ENCODE measurements at regions not wholly inside any gene's neighbourhood (a gene's known extent, or its start where the extent isn't known, plus 50 kb on each side); places are given as distances from the start of the nearest gene placed in this dataset.
"Not testable (repeated sequence)": the region's sequence is repeated elsewhere in the genome, so short reads cannot be mapped to it uniquely, and the experiment has no call there.

GRCh38 chr6:114886670-114887436 lies 544.0 kb upstream of the HS3ST5 start:
- DNase-seq (ENCODE audit: low read depth) = no peak
- TF ChIP-seq CTCF (conservative IDR thresholded peaks at IDR 0.05; ENCODE audit: low read length) = no peak

GRCh38 chr6:114879693-114880092 lies 536.9 kb upstream of the HS3ST5 start:
- DNase-seq (ENCODE audit: low read depth) = no peak
- H3K4me3 ChIP-seq (ENCODE audit: low read length) = no peak overlapping the region
- no peak for TF ChIP-seq CTCF (conservative IDR thresholded peaks at IDR 0.05; ENCODE audit: low read length)

More at GRCh38 chr6:114886670-114887436, 544.0 kb upstream of the HS3ST5 start:
- H3K4me3 ChIP-seq (ENCODE audit: low read length) = no peak overlapping the region

- no peak overlapping the region for H3K4me3 ChIP-seq (ENCODE audit: low read length)
- TF ChIP-seq CTCF (conservative IDR thresholded peaks at IDR 0.05; ENCODE audit: low read length) = no peak
- DNase-seq (ENCODE audit: low read depth) = no peak
Measured at GRCh38 chr6:114878091-114878490, 535.3 kb upstream of the HS3ST5 start.

- no peak overlapping the region for H3K4me3 ChIP-seq (ENCODE audit: low read length)
- TF ChIP-seq CTCF (conservative IDR thresholded peaks at IDR 0.05; ENCODE audit: low read length) = no peak
- DNase-seq (ENCODE audit: low read depth) = no peak
Measured at GRCh38 chr6:114874410-114874809, 531.6 kb upstream of the HS3ST5 start.

- H3K4me3 ChIP-seq (ENCODE audit: low read length); DNase-seq (ENCODE audit: low read depth): not testable (repeated sequence)
Measured at GRCh38 chr6:114865506-114865905, 522.7 kb upstream of the HS3ST5 start.

GRCh38 chr6:114863610-114864009 lies 520.8 kb upstream of the HS3ST5 start:
- DNase-seq (ENCODE audit: low read depth) = no peak
- TF ChIP-seq CTCF (conservative IDR thresholded peaks at IDR 0.05; ENCODE audit: low read length) = no peak
- H3K4me3 ChIP-seq (ENCODE audit: low read length) = no peak overlapping the region

- DNase-seq (ENCODE audit: low read depth) = no peak
- no peak for TF ChIP-seq CTCF (conservative IDR thresholded peaks at IDR 0.05; ENCODE audit: low read length)
Measured at GRCh38 chr6:114862819-114863218, 520.0 kb upstream of the HS3ST5 start.

More at GRCh38 chr6:114862819-114863218, 520.0 kb upstream of the HS3ST5 start:
- H3K4me3 ChIP-seq (ENCODE audit: low read length) = no peak overlapping the region
